ENCODE measurements at regions not wholly inside any gene's neighbourhood (a gene's known extent, or its start where the extent isn't known, plus 50 kb on each side); places are given as distances from the start of the nearest gene placed in this dataset.

DNA sequence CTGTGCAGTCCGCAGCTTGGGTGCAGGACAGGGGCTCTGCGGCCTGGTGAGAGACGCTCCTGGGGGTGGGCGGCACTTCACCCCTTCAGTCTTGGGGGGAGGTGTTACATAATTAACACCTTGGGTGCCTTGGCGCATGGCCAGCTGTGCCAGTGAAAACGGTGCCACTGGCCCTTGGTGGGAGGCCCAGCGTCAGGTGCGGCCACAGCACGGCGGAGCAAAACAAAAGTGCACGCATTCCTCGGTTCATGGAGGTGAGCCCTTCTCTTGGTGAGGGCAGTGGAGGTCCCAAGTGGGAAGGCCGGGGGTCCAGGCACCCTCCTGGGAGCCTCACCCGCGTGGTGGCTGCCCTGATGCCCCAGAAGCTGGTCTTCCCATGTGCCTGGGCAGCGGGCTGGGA is 89.8 kb downstream of the ENGASE start:
- DNase-seq = no peak

DNA sequence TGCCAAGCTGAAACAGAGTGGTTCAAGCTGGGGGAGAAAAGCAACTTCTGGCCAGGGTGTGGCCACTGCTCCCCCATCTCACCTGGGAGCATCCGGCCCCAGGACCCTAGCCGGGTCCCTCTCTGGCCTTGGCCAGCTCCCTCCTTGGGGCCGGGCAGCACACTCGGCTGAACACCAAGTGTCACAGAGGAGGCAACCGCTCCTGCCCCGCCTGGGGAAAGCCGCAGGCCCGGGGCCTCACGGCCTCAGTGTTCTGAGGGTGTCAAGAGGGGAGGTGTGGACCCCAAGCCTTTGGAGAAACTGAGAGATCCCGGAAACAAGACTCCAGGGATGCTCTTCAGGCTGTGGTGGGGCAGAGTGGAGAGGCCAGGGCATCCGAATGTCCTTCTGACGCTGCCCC is 88.4 kb downstream of the ENGASE start:
- no peak for DNase-seq

GRCh38 chr17:79162012-79162963 is 87.7 kb downstream of the ENGASE start:
- DNase-seq = no peak

DNA sequence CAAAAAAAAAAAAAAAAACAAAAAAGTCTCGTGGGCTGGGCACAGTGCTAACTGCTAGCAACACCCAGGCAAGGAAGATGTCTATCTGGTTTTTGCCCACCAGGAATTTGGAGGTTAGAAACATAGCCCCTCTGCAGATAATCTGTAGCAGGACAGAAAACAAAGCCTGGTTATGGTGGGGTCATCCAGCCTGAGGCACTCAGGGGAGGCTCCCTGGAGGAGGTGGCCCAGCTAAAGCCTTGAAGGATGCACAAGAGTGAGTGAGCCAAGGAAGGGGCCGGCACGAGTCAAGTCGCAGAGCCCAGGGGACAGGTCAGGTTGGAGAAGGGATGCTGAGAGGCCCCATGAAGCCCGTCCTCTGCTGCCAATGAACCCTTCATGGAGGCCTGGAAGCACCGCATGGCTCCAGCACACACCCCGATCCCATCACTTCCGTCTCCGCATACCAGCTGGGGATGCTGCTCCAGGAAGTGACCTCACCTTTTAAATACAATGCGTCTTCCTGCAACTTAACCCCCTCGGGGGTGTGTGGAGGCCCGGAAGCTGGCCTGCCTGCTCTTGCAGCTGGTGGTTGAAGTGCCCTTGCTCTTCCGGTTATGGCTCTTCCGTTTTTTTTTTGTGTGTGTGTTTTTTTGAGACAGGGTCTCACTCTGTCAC is 86.5 kb downstream of the ENGASE start:
- peak; percentile 52 for DNase-seq

GRCh38 chr17:79159926-79160325 is 85.3 kb downstream of the ENGASE start:
- DNase-seq = no peak

GRCh38 chr17:79159471-79159870 is 84.8 kb downstream of the ENGASE start:
- no peak for DNase-seq

- DNase-seq = no peak
These were observed 82.0 kb downstream of the ENGASE start for GRCh38 chr17:79156463-79157095.

- DNase-seq = no peak
These were observed 81.1 kb downstream of the ENGASE start for GRCh38 chr17:79155701-79156100.

DNA sequence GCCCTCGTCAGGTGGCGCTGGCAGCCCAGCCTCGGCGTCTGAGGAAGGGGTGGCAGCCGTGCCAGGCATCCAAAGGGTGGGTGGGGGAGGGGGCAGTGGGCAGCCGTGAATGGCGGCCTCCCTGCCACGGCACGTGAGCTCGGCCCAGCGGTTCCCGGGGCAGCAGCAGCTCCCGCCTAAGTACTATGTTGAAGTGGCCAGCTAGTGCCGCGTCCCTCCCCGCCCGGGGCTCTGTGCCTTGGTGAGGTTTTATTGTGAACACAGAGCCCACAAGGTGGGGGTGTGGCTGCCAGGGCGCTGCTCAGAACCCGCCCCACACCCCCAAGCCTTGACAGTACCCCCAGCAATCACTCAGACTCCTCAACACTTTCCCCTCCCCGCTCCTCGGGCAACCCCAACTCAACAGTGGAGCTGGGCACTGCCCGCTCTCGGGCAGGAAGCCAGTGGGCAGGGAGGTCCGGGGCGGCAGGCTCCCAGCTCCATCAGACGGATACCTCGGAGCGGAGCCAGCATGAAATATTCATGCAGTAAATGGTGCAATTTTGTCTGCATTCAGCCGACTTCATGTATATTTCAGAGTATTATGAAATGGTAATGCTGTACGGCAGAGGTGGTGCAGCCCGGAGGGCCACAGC is 80.4 kb downstream of the ENGASE start:
- no peak for DNase-seq

GRCh38 chr17:79154446-79154845 is 79.8 kb downstream of the ENGASE start:
- no peak for DNase-seq

- no peak for DNase-seq
These were observed 78.9 kb downstream of the ENGASE start for GRCh38 chr17:79153367-79154130.

- DNase-seq = no peak
These were observed 78.0 kb downstream of the ENGASE start for GRCh38 chr17:79152636-79153035.

DNA sequence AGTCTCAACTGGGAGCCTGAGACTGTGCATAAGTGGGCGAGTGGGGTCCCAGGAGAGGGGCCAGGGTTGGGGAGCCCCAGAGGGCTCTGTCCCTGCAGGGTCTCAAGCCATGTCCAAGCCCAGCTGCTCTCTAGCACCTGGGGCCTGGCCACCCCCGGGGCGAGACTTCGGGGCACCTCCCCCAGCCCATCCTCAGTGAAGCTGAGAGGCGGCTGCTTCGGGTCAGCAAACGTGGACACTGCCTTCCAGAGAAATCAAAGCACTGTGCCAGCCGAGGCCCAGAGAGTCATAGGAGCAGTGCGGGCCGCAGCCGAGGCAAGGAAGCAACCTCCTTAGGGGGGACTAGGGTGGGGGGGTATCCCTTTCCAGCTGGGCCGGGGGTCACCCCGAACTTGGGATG is 77.5 kb downstream of the ENGASE start:
- no peak for DNase-seq

DNA sequence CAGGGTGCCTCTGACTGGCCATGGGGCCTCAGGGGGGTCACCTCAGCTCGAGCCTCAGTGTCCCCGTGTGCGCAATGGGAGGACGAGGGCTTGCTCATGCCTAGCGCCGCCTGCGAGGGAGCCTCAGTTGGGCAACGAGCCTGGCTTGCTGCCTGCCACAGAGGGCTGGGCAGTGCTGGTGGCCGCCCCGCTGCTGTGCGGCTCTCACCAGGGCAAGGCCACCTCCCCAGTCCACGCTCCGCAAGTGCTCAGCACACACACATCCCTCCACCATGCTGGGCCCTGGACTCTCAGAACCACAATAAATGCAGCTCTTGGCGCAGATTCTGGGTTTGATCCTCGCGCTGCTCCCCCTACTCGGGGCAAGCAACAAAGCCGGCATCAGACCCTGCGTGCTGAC is 76.2 kb downstream of the ENGASE start:
- no peak for DNase-seq

DNA sequence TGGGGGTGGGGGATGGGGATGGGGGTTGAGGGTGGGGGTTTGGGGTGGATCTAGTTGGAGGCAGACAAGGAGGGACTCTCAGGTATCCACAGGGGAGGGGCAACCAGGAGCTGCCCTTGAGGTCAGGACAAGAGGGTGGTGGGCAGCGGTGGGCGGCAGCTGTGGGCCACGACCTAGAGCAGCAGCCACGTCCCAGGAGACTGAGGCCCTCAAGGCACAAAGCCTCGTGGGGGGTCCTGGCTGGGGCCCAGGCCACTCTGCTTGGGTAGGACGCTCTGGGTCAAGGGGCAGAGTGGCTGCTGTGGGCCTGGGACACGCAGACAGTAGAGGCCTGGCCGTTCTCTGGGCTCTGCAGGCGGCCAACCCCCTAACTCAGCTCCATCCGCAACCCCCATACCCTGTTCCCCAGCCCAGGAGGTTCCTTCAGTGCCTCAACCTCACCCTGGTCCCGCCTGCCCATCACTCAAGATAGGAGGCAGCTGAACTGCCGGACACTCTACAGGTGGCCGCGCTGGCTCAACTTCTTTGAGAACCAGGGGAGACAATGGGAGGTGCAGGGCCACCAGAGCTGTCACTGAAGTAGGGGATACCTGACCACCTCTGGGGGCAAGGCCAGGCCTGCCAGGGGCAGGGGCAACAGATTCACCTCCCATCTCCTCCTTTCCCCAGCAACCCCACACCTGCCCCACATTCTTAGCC is 75.6 kb downstream of the ENGASE start:
- no peak for DNase-seq

GRCh38 chr17:79148584-79148983 is 74.0 kb downstream of the ENGASE start:
- DNase-seq = no peak

DNA sequence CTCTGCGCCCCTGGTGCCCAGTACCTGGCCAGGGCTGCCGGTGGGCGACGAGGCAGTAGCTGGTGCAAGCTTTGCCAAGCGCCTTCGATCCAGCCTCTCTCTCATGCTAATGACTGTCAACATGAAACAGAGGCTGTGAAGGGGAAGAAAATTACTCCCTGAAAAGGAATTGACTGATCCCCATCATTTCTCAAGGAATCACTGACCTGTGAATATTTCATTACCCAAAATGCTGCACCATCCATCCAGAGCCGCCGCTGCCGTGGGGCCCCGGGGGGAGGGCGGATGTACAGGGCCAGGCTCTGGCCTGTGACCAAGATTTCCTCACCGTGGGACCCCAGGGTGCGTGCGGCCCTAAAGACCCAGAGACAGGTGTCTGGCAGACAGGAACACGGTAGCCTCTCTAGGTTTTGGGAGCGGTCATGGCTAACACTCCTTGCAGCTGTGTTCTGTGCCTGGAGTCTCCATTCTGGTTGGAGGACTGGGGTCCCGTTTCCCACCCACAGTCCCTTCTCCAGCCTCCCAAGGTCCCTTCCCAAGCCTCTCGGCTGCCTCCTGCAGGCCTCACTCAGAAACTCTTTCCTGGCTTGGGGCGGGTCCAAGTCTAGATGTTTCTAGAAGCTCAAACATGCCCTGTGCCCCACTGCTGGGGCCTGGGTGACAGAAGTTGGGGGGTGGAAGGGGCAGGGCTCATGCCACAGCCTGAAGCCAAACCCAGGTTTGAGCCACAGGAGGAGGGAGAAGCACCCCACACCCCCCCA is 73.3 kb downstream of the ENGASE start:
- DNase-seq = no peak

DNA sequence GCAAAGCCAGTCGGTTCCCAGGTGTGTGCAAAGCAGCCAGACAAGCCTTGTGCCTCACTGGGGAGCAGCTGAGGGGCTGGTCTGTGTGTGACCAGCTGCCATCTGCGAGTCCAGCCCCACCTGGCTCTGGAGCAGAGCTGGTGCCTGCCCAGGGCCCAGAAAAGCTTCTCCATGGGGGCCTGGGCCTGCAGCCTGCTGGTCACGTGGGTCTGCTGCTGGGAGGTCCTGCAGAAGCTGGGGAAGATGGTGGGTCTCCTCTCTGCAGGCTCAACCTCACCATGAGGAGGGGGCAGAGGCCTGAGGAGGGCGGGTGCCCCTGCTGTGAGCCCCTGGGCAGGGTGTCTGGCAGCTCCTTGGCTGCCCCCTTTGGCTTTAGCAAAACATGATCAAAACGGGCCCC is 71.9 kb downstream of the ENGASE start:
- no peak for DNase-seq

DNA sequence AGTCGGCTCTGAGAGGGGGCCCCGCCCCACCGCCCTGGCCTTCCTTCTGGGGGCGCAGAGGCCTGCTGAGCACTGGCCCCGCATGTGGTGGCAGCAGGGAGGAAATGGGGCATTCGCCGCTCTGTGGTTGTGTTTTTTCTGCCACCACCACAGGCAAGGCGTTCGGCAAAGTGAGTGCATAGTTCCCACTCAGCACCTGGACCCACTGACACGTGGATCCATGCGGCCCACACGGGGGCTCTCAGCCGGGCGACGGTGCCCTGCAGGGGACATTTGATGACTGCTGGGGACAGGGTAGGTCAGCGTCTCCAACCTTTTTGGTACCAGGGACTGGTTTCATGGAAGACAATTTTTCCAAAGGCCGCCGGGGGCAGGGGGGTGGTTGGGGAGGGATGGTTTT is 70.9 kb downstream of the ENGASE start:
- DNase-seq = no peak

DNA sequence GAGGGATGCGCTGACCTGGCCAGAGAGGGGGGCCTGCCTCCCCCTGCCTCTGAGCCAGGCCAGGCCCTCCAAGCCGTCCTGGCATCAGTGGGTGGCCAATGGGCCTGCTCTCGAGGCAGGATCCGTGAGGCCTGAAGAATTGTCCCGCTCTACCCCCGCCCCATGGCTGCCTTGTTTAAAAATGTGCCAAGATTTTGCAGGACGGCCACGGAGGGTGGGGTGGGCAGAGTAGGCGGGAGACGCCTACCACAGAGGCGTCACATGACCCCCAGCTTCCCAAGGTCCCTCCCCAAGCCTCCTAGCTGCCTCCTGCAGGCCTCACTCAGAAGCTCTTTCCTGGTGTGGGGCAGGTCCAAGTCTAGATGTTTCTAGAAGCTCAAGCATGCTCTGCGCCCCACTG is 69.5 kb downstream of the ENGASE start:
- DNase-seq = no peak

GRCh38 chr17:79142375-79142774 is 67.8 kb downstream of the ENGASE start:
- no peak for DNase-seq
